ENCODE measurements at regions not wholly inside any gene's neighbourhood (a gene's known extent, or its start where the extent isn't known, plus 50 kb on each side); places are given as distances from the start of the nearest gene placed in this dataset.

DNA sequence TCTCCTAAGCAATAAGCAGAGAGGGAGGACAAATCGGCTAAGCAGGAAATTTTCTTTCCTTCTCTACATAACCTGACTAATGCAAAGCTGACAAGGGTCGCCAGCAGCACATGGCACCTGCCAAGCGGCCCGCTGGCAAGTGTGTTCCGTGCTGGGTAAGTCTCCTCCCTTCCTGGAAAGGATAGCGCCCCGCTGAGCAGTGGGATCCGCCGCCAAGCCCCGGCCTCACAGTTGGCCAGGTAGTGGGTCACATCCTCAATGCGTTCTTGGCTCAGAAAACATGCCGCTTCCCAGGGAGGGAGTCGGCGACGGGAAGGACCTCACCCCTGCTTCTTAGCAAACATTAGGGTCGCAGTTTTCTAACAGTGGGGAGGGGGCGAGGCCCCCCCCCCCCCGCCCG is 488.9 kb upstream of the NUPR2 start:
- Histone ChIP-seq H3K4me3 (ENCODE audit: low read depth, low read length, poor library complexity, severe bottlenecking) (no peak overlapping the region), H3K9me3 (ENCODE audit: low read depth, low read length, poor library complexity, severe bottlenecking) (peaks cover 41% of the 10 kb centered on the region), H3K27ac (ENCODE audit: low read depth, low read length, poor library complexity, severe bottlenecking) (no peak overlapping the region), H3K36me3 (ENCODE audit: insufficient read depth, low read length, poor library complexity, severe bottlenecking) (no peaks in the 10 kb centered on the region), H3K4me1 (ENCODE audit: insufficient read depth, low read length, poor library complexity, severe bottlenecking) (no peaks in the 10 kb centered on the region), H3K27me3 (replicated peaks; ENCODE audit: insufficient read depth, low read depth, low read length, poor library complexity) (no peaks in the 10 kb centered on the region)
- ChIA-PET CTCF (no interaction called here), POLR2A (ENCODE audit: low non-redundant PET) (no interaction called here)
- TF ChIP-seq EZH2 (IDR thresholded peaks at IDR 0.05; ENCODE audit: borderline replicate concordance, low read depth, low read length, poor library complexity, severe bottlenecking) = no peak
- TF ChIP-seq, protein P1, sequence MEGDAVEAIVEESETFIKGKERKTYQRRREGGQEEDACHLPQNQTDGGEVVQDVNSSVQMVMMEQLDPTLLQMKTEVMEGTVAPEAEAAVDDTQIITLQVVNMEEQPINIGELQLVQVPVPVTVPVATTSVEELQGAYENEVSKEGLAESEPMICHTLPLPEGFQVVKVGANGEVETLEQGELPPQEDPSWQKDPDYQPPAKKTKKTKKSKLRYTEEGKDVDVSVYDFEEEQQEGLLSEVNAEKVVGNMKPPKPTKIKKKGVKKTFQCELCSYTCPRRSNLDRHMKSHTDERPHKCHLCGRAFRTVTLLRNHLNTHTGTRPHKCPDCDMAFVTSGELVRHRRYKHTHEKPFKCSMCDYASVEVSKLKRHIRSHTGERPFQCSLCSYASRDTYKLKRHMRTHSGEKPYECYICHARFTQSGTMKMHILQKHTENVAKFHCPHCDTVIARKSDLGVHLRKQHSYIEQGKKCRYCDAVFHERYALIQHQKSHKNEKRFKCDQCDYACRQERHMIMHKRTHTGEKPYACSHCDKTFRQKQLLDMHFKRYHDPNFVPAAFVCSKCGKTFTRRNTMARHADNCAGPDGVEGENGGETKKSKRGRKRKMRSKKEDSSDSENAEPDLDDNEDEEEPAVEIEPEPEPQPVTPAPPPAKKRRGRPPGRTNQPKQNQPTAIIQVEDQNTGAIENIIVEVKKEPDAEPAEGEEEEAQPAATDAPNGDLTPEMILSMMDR (conservative IDR thresholded peaks at IDR 0.05; ENCODE audit: low read depth, low read length) = no peak
- no peak for DNase-seq (ENCODE audit: low spot score)
- BruUV-seq (replicated peaks) = no TSS peak
- intact Hi-C loops (cut with micrococcal nuclease; ENCODE audit: unreplicated experiment) = no loop called here

DNA sequence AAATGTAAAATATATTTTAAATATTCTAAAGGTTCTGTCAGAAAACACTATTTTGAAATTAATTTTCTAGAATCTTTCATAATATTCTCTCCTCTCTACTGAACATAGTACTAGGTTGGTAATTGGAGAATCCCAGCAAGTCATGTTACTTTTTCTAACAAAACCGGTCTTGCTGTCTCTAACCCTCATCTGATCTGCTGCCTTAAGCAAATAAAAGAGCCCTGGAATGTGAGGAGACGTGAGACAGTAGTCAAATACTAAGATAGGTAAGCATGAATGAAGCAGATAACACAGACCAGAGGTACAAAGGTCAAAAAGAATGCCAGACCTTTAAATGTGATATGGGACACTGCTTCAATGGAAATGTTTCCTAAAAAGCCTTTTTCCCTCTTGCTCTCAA is 462.4 kb upstream of the NUPR2 start:
- POLR2A ChIA-PET (ENCODE audit: low non-redundant PET) = no interaction called here
- TF ChIP-seq, protein P1 (conservative IDR thresholded peaks at IDR 0.05; ENCODE audit: low read depth, low read length) = no peak
- no peak for TF ChIP-seq EZH2 (IDR thresholded peaks at IDR 0.05; ENCODE audit: borderline replicate concordance, low read depth, low read length, poor library complexity, severe bottlenecking)

DNA sequence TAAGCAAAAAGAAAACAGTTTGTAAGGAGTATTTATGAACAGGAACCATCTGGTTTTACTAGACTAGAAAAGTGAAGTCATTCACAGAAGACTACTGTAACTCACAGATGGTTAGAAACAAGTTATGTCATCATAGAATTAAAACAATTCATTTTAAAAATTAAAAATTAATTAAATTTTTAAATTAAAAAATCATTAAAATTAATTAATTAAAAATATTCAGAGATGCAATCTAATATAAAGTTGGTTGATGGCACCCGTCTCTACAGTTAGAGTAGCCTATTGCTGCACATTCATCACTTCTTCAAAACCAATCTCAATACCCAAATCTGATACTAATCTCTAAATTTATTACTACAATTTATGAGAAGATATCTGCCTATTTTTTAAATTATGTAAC is 454.8 kb upstream of the NUPR2 start:
- Histone ChIP-seq H3K36me3 (ENCODE audit: insufficient read depth, low read length, poor library complexity, severe bottlenecking) (no peaks in the 10 kb centered on the region), H3K4me1 (ENCODE audit: insufficient read depth, low read length, poor library complexity, severe bottlenecking) (no peaks in the 10 kb centered on the region), H3K27me3 (replicated peaks; ENCODE audit: insufficient read depth, low read depth, low read length, poor library complexity) (no peaks in the 10 kb centered on the region), H3K9me3 (ENCODE audit: low read depth, low read length, poor library complexity, severe bottlenecking) (peaks cover 30% of the 10 kb centered on the region), H3K4me3 (ENCODE audit: low read depth, low read length, poor library complexity, severe bottlenecking) (no peak overlapping the region), H3K27ac (ENCODE audit: low read depth, low read length, poor library complexity, severe bottlenecking) (no peak overlapping the region)
- TF ChIP-seq, protein P1 (conservative IDR thresholded peaks at IDR 0.05; ENCODE audit: low read depth, low read length) = no peak
- no peak for TF ChIP-seq EZH2 (IDR thresholded peaks at IDR 0.05; ENCODE audit: borderline replicate concordance, low read depth, low read length, poor library complexity, severe bottlenecking)
- CTCF ChIA-PET = no interaction called here
- intact Hi-C loops (cut with micrococcal nuclease; ENCODE audit: unreplicated experiment) = no loop called here
- no peak for DNase-seq (ENCODE audit: low spot score)
- BruUV-seq (replicated peaks) = no TSS peak
- POLR2A ChIA-PET (ENCODE audit: low non-redundant PET) = no interaction called here

More for the DNA sequence above, 462.4 kb upstream of the NUPR2 start:
- Histone ChIP-seq H3K4me3 (ENCODE audit: low read depth, low read length, poor library complexity, severe bottlenecking) (no peak overlapping the region), H3K27ac (ENCODE audit: low read depth, low read length, poor library complexity, severe bottlenecking) (no peak overlapping the region), H3K36me3 (ENCODE audit: insufficient read depth, low read length, poor library complexity, severe bottlenecking) (no peaks in the 10 kb centered on the region), H3K4me1 (ENCODE audit: insufficient read depth, low read length, poor library complexity, severe bottlenecking) (no peaks in the 10 kb centered on the region), H3K9me3 (ENCODE audit: low read depth, low read length, poor library complexity, severe bottlenecking) (peaks cover 36% of the 10 kb centered on the region), H3K27me3 (replicated peaks; ENCODE audit: insufficient read depth, low read depth, low read length, poor library complexity) (no peaks in the 10 kb centered on the region)
- intact Hi-C loops (cut with micrococcal nuclease; ENCODE audit: unreplicated experiment) = no loop called here
- DNase-seq (ENCODE audit: low spot score) = no peak
- CTCF ChIA-PET = no interaction called here
- no TSS peak for BruUV-seq (replicated peaks)

Measured in A673 (cell line).